ENCODE measurements at regions not wholly inside any gene's neighbourhood (a gene's known extent, or its start where the extent isn't known, plus 50 kb on each side); places are given as distances from the start of the nearest gene placed in this dataset.

- 46% methylated on average over 1 of the region's 1 CpG; no CpG with 5 or more reads in 1 of the 2 donors for WGBS, 2 donors (ENCODE audit: low coverage in 1 of 2)
- DNase-seq, result no peak
- TF ChIP-seq EP300 (IDR thresholded peaks at IDR 0.05; ENCODE audit: low read depth) (no peak), POLR2A (IDR thresholded peaks at IDR 0.05) (no peak), POLR2AphosphoS5 (IDR thresholded peaks at IDR 0.05) (no peak)
- TF ChIP-seq, protein P1, sequence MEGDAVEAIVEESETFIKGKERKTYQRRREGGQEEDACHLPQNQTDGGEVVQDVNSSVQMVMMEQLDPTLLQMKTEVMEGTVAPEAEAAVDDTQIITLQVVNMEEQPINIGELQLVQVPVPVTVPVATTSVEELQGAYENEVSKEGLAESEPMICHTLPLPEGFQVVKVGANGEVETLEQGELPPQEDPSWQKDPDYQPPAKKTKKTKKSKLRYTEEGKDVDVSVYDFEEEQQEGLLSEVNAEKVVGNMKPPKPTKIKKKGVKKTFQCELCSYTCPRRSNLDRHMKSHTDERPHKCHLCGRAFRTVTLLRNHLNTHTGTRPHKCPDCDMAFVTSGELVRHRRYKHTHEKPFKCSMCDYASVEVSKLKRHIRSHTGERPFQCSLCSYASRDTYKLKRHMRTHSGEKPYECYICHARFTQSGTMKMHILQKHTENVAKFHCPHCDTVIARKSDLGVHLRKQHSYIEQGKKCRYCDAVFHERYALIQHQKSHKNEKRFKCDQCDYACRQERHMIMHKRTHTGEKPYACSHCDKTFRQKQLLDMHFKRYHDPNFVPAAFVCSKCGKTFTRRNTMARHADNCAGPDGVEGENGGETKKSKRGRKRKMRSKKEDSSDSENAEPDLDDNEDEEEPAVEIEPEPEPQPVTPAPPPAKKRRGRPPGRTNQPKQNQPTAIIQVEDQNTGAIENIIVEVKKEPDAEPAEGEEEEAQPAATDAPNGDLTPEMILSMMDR (IDR thresholded peaks at IDR 0.05), result no peak
- intact Hi-C loops (cut with DNase I; ENCODE audit: low total_unique reads) (loop anchor here (10.0 kb wide), 1 partner anchor 748 kb away; no protein-coding TSS in a partner anchor), in situ Hi-C loops (cut with MboI; ENCODE audit: low pct_ligation_motif_present in 1 of 4, low pct_unique_long_range_greater_than_20kb in 1 of 4, low sequenced_read_pairs in 3 of 4) (no loop called here)
- Histone ChIP-seq H3K36me3 (no peaks in the 10 kb centered on the region), H3K27ac (no peak overlapping the region), H3K9me3 (peaks cover 0 to 10% of the 10 kb centered on the region in 2 donors), H3K4me3 (no peak overlapping the region), H3K4me1 (no peaks in the 10 kb centered on the region), H3K27me3 (no peaks in the 10 kb centered on the region)
Measured at GRCh38 chr21:27513016-27513415, 546.1 kb upstream of the ADAMTS5 start.

DNA sequence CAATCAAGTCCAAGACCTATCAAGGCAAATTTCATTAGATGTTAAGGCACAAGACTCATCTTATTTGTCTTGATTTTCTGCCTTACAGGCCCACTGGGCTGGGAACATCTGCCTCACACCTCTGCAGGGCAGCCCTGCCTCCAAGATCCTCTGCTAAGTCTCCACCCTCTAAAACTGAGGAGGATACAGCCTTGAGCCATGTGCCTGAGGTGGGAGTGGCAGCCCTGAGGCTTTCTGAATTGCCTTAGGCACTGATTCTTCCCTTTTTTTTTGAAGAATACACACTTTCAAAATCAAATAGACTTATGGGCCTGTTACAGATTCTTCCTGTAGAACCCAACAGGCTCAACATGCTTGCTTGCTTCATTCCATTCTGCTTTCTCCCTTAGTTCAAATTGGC lies 544.3 kb upstream of the ADAMTS5 start:
- Histone ChIP-seq H3K27me3 (no peaks in the 10 kb centered on the region), H3K4me1 (no peaks in the 10 kb centered on the region), H3K36me3 (no peaks in the 10 kb centered on the region), H3K9me3 (no peaks in the 10 kb centered on the region), H3K4me3 (no peak overlapping the region), H3K27ac (no peak overlapping the region)
- in situ Hi-C loops (cut with MboI; ENCODE audit: low pct_ligation_motif_present in 1 of 4, low pct_unique_long_range_greater_than_20kb in 1 of 4, low sequenced_read_pairs in 3 of 4) (no loop called here), intact Hi-C loops (cut with DNase I; ENCODE audit: low total_unique reads) (loop anchor here (10.0 kb wide), 1 partner anchor 746 kb away; no protein-coding TSS in a partner anchor)
- no peak for DNase-seq
- TF ChIP-seq EP300 (IDR thresholded peaks at IDR 0.05; ENCODE audit: low read depth), result no peak
- TF ChIP-seq POLR2A (IDR thresholded peaks at IDR 0.05), result no peak

GRCh38 chr21:27507695-27508094 lies 540.8 kb upstream of the ADAMTS5 start:
- 80 to 91% methylated on average over 1 to 4 of the region's 4 CpGs for WGBS, 2 donors (ENCODE audit: low coverage in 1 of 2)
- no peaks in the 10 kb centered on the region for H3K4me1 ChIP-seq
- TF ChIP-seq POLR2A (IDR thresholded peaks at IDR 0.05) (no peak), POLR2AphosphoS5 (IDR thresholded peaks at IDR 0.05) (no peak), EP300 (IDR thresholded peaks at IDR 0.05; ENCODE audit: low read depth) (no peak)
- TF ChIP-seq, protein P1 (IDR thresholded peaks at IDR 0.05), result no peak
- in situ Hi-C loops (cut with MboI; ENCODE audit: low pct_ligation_motif_present in 1 of 4, low pct_unique_long_range_greater_than_20kb in 1 of 4, low sequenced_read_pairs in 3 of 4), result no loop called here
- H3K36me3 ChIP-seq, result no peaks in the 10 kb centered on the region
- intact Hi-C loops (cut with DNase I; ENCODE audit: low total_unique reads), result no loop called here
- no peak overlapping the region for H3K4me3 ChIP-seq
- H3K27me3 ChIP-seq, result no peaks in the 10 kb centered on the region
- H3K27ac ChIP-seq, result no peak overlapping the region
- no peaks in the 10 kb centered on the region for H3K9me3 ChIP-seq
- no peak for DNase-seq

DNA sequence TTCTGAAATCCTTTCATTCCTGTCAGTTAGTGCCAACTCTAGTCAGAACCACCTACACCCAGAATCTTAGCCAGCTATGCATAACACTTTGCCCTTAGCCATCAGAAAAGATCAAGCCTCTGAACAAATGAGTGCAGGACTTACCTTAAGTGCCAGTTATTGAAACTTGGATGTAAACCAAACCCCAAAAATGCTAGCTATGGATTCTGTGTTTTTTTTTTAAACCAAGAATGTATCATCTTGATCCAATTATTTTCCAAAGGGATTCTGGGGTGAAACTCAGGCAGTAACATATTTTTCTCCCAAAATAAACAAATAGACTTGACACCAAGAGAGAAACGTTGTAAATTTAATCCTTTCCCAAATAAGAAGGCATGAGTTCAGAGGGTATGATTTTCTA lies 538.6 kb upstream of the ADAMTS5 start:
- in situ Hi-C loops (cut with MboI; ENCODE audit: low pct_ligation_motif_present in 1 of 4, low pct_unique_long_range_greater_than_20kb in 1 of 4, low sequenced_read_pairs in 3 of 4), result no loop called here
- 15 to 27% methylated on average over 1 of the region's 1 CpG for WGBS, 2 donors (ENCODE audit: low coverage in 1 of 2)
- Histone ChIP-seq H3K36me3 (no peaks in the 10 kb centered on the region), H3K27ac (no peak overlapping the region), H3K4me1 (no peaks in the 10 kb centered on the region), H3K4me3 (no peak overlapping the region), H3K9me3 (no peaks in the 10 kb centered on the region), H3K27me3 (no peaks in the 10 kb centered on the region)
- intact Hi-C loops (cut with DNase I; ENCODE audit: low total_unique reads), result no loop called here
- TF ChIP-seq, protein P1 (IDR thresholded peaks at IDR 0.05), result no peak
- no peak for TF ChIP-seq POLR2AphosphoS5 (IDR thresholded peaks at IDR 0.05)
- TF ChIP-seq EP300 (IDR thresholded peaks at IDR 0.05; ENCODE audit: low read depth), result no peak
- no peak for TF ChIP-seq POLR2A (IDR thresholded peaks at IDR 0.05)
- DNase-seq, result no peak

DNA sequence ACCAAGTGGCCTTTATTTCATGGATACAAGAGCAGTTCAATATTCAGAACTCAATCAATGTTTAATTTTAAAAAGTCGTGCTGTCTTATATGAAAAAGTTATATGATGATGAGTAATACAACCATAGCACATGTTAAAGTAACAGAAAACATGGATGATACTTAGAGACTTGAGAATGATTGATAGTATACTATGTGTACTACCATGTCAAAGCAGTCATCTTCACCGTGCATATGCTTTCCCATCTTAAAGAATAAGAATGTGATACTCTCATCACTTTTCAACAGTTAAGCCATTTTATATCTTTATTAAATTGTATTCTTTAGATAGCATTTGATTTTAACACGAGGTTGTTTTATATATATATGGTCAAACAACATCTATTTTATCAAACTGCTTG lies 535.9 kb upstream of the ADAMTS5 start:
- Histone ChIP-seq H3K4me1 (no peaks in the 10 kb centered on the region), H3K4me3 (no peak overlapping the region), H3K36me3 (no peaks in the 10 kb centered on the region), H3K27ac (no peak overlapping the region), H3K27me3 (no peaks in the 10 kb centered on the region), H3K9me3 (no peaks in the 10 kb centered on the region)
- 75% methylated on average over 3 of the region's 3 CpGs for WGBS, 2 donors (ENCODE audit: low coverage in 1 of 2)
- in situ Hi-C loops (cut with MboI; ENCODE audit: low pct_ligation_motif_present in 1 of 4, low pct_unique_long_range_greater_than_20kb in 1 of 4, low sequenced_read_pairs in 3 of 4), result no loop called here
- intact Hi-C loops (cut with DNase I; ENCODE audit: low total_unique reads), result no loop called here
- no peak for DNase-seq
- TF ChIP-seq POLR2AphosphoS5 (IDR thresholded peaks at IDR 0.05), result no peak
- TF ChIP-seq EP300 (IDR thresholded peaks at IDR 0.05; ENCODE audit: low read depth), result no peak
- TF ChIP-seq POLR2A (IDR thresholded peaks at IDR 0.05), result no peak
- TF ChIP-seq, protein P1 (IDR thresholded peaks at IDR 0.05), result no peak

Measured in transverse colon (tissue), 4 donors.